ENCODE measurements at regions not wholly inside any gene's neighbourhood (a gene's known extent, or its start where the extent isn't known, plus 50 kb on each side); places are given as distances from the start of the nearest gene placed in this dataset.

DNA sequence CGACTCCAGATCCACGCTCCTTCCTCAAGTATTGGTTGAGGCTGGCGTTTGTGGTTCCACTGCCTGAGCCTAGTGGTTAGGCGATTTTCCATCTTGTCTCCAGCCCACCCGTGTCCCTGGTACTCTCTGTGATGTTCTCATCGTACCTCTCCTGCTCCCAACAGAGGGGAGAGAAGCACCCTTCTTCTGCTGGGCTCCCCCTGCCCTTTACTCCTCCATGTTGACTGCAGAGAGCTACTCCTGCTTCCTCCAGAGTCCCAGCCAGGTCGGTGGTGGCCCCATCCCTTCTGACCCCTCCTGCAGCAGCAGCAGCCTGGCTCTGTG, 164.0 kb upstream of the BCOR start:
- WGBS, 2 experiments (ENCODE audit: insufficient coverage in 1 of 2, insufficient read length in 1 of 2), result 95 to 96% methylated on average over 4 to 7 of the region's 7 CpGs

DNA sequence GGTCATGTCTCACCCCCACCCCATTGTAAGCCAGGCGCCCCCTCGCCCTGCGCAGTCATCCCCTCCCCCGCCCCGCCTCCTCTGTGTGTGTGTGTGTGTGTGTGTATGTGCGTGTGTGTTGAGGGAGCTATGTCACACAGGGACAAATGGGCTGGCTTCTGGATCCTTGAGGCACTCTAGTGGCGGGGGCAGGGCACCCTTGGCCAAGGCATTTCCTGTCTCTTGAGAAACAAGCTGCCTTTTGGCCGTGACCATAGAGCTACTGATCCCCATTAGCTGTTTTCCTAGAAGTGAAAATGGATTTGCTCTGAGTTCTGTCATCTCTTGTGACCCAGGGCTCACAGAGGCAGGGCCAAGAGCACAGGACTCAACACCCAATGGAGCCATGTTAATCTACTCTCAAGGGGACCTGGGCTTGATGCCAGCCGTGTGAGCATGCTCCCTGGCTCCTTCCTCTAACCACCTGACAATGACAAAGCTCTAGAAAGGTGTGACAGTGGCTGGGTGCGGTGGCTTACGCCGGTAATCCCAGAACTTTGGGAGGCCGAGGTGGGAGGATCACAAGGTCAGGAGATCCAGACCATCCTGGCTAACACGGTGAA, 162.5 kb upstream of the BCOR start:
- Mint-ChIP-seq H3K4me3 (no peak overlapping the region), H3K9me3 (peaks cover 9% of the 10 kb centered on the region), H3K27me3 (ENCODE audit: insufficient read depth) (peaks cover 7% of the 10 kb centered on the region), H3K4me1 (no peaks in the 10 kb centered on the region), H3K27ac (no peak overlapping the region), H3K36me3 (ENCODE audit: low read depth) (no peaks in the 10 kb centered on the region)
- Histone ChIP-seq H3K4me3 (ENCODE audit: low read length) (no peak overlapping the region), H3K36me3 (ENCODE audit: control insufficient read depth, insufficient read depth, low read length) (no peaks in the 10 kb centered on the region), H3K9ac (ENCODE audit: extremely low read depth, low read length, poor library complexity, severe bottlenecking) (no peak overlapping the region), H3K4me1 (ENCODE audit: control insufficient read depth, insufficient read depth, low read length) (no peaks in the 10 kb centered on the region), H3K27ac (ENCODE audit: low read depth, low read length) (no peak overlapping the region), H3K9me3 (ENCODE audit: control insufficient read depth, low read length) (no peaks in the 10 kb centered on the region), H3K27me3 (ENCODE audit: control insufficient read depth, insufficient read depth, low read length, poor library complexity, severe bottlenecking) (no peaks in the 10 kb centered on the region)
- no peak for DNase-seq
- TF ChIP-seq, protein P1, sequence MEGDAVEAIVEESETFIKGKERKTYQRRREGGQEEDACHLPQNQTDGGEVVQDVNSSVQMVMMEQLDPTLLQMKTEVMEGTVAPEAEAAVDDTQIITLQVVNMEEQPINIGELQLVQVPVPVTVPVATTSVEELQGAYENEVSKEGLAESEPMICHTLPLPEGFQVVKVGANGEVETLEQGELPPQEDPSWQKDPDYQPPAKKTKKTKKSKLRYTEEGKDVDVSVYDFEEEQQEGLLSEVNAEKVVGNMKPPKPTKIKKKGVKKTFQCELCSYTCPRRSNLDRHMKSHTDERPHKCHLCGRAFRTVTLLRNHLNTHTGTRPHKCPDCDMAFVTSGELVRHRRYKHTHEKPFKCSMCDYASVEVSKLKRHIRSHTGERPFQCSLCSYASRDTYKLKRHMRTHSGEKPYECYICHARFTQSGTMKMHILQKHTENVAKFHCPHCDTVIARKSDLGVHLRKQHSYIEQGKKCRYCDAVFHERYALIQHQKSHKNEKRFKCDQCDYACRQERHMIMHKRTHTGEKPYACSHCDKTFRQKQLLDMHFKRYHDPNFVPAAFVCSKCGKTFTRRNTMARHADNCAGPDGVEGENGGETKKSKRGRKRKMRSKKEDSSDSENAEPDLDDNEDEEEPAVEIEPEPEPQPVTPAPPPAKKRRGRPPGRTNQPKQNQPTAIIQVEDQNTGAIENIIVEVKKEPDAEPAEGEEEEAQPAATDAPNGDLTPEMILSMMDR (conservative IDR thresholded peaks at IDR 0.05), result no peak
- WGBS, 2 experiments (ENCODE audit: insufficient coverage in 1 of 2, insufficient read length in 1 of 2), result 91% methylated on average over 9 of the region's 14 CpGs; no CpG with 5 or more reads in 1 of the 2 experiments

More for the DNA sequence above, 164.0 kb upstream of the BCOR start:
- no peak overlapping the region for H3K4me3 ChIP-seq (ENCODE audit: low read length)
- H3K4me1 Mint-ChIP-seq, result peaks cover 7% of the 10 kb centered on the region
- no peak overlapping the region for H3K9ac ChIP-seq (ENCODE audit: extremely low read depth, low read length, poor library complexity, severe bottlenecking)
- H3K36me3 ChIP-seq (ENCODE audit: control insufficient read depth, insufficient read depth, low read length), result no peaks in the 10 kb centered on the region
- H3K4me1 ChIP-seq (ENCODE audit: control insufficient read depth, insufficient read depth, low read length), result no peaks in the 10 kb centered on the region
- H3K9me3 ChIP-seq (ENCODE audit: control insufficient read depth, low read length), result no peaks in the 10 kb centered on the region
- no peak overlapping the region for H3K27ac ChIP-seq (ENCODE audit: low read depth, low read length)
- no peak overlapping the region for H3K4me3 Mint-ChIP-seq
- H3K27me3 ChIP-seq (ENCODE audit: control insufficient read depth, insufficient read depth, low read length, poor library complexity, severe bottlenecking), result no peaks in the 10 kb centered on the region
- no peak overlapping the region for H3K27ac Mint-ChIP-seq
- peaks cover 9% of the 10 kb centered on the region for H3K9me3 Mint-ChIP-seq
- H3K36me3 Mint-ChIP-seq (ENCODE audit: low read depth), result no peaks in the 10 kb centered on the region
- DNase-seq, result no peak
- H3K27me3 Mint-ChIP-seq (ENCODE audit: insufficient read depth), result peaks cover 12% of the 10 kb centered on the region
- TF ChIP-seq, protein P1 (conservative IDR thresholded peaks at IDR 0.05), result no peak

DNA sequence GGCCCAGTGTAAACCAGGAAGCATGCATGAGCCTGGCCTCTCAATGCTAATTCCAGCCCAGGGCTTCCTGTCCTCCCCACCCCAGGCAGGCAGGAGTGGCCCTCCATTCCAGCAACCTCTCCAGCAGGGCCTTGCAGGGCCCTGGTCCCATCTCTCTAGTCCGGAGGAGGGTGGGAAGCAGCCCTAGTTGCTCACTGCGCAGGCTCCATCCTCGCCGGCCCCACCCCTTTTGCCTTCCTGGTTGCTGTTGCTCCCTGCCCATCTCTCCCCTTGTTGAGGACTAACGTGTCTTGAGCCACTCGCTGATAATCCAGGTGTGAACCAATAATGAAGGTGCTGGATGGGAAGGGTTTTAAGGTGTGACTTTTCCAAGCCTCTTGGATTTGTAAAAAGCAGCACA, 161.2 kb upstream of the BCOR start:
- Histone ChIP-seq H3K27me3 (ENCODE audit: control insufficient read depth, insufficient read depth, low read length, poor library complexity, severe bottlenecking) (no peaks in the 10 kb centered on the region), H3K36me3 (ENCODE audit: control insufficient read depth, insufficient read depth, low read length) (no peaks in the 10 kb centered on the region), H3K9ac (ENCODE audit: extremely low read depth, low read length, poor library complexity, severe bottlenecking) (no peak overlapping the region), H3K27ac (ENCODE audit: low read depth, low read length) (no peak overlapping the region), H3K4me3 (ENCODE audit: low read length) (no peak overlapping the region), H3K9me3 (ENCODE audit: control insufficient read depth, low read length) (no peaks in the 10 kb centered on the region), H3K4me1 (ENCODE audit: control insufficient read depth, insufficient read depth, low read length) (no peaks in the 10 kb centered on the region)
- no peaks in the 10 kb centered on the region for H3K4me1 Mint-ChIP-seq
- no peak for DNase-seq
- H3K27ac Mint-ChIP-seq, result no peak overlapping the region
- peaks cover 4% of the 10 kb centered on the region for H3K9me3 Mint-ChIP-seq
- H3K36me3 Mint-ChIP-seq (ENCODE audit: low read depth), result no peaks in the 10 kb centered on the region
- H3K4me3 Mint-ChIP-seq, result no peak overlapping the region
- H3K27me3 Mint-ChIP-seq (ENCODE audit: insufficient read depth), result no peaks in the 10 kb centered on the region
- WGBS, 2 experiments (ENCODE audit: insufficient coverage in 1 of 2, insufficient read length in 1 of 2), result 88% methylated on average over 6 of the region's 6 CpGs; no CpG with 5 or more reads in 1 of the 2 experiments
- TF ChIP-seq, protein P1 (conservative IDR thresholded peaks at IDR 0.05), result no peak

All from endodermal cell (in vitro differentiated cells).